ENCODE measurements at regions not wholly inside any gene's neighbourhood (a gene's known extent, or its start where the extent isn't known, plus 50 kb on each side); places are given as distances from the start of the nearest gene placed in this dataset.

DNA sequence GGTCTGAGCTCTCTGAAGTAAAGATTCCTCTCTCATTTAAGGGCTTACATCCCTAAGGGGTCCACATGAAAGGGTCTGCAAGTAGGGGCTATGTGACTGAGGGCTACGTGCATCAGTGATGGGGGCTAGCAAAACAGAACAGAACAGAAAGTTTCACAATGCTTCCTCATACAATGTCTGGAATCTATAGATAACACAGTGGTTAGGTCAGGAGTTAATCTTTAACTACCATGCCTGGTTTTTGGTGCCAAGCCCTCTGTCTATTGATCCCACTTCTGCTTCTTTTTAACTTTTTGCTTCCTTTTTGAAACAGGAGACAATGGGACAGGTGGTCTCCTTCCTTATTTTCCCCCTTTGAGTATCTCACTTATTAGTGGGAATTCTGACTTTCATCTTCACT lies 263.0 kb downstream of the DDX3Y start:
- TF ChIP-seq, protein P1, sequence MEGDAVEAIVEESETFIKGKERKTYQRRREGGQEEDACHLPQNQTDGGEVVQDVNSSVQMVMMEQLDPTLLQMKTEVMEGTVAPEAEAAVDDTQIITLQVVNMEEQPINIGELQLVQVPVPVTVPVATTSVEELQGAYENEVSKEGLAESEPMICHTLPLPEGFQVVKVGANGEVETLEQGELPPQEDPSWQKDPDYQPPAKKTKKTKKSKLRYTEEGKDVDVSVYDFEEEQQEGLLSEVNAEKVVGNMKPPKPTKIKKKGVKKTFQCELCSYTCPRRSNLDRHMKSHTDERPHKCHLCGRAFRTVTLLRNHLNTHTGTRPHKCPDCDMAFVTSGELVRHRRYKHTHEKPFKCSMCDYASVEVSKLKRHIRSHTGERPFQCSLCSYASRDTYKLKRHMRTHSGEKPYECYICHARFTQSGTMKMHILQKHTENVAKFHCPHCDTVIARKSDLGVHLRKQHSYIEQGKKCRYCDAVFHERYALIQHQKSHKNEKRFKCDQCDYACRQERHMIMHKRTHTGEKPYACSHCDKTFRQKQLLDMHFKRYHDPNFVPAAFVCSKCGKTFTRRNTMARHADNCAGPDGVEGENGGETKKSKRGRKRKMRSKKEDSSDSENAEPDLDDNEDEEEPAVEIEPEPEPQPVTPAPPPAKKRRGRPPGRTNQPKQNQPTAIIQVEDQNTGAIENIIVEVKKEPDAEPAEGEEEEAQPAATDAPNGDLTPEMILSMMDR (IDR thresholded peaks at IDR 0.05) = no peak
- no peak for TF ChIP-seq POLR2A (IDR thresholded peaks at IDR 0.05)
